Activated naive CD8-positive, alpha-beta T cell treated with anti-CD3 and anti-CD28 coated beads for 36 hours (primary cell): ENCODE measurements at regions not wholly inside any gene's neighbourhood (a gene's known extent, or its start where the extent isn't known, plus 50 kb on each side); places are given as distances from the start of the nearest gene placed in this dataset.

Experiments
- DNase-seq: peaks from one replicate; pipeline ENCODE4 v3.0.0; 2021
- H3K27ac Mint-ChIP-seq: one replicate; pipeline ENCODE4 v1.8.0; 2022; ENCODE audit warnings: mild to moderate bottlenecking, moderate library complexity, mixed read lengths
- H3K27me3 Mint-ChIP-seq: one replicate; pipeline ENCODE4 v1.8.0; 2022; ENCODE audit warnings: mild to moderate bottlenecking, mixed read lengths
- H3K36me3 Mint-ChIP-seq: one replicate; pipeline ENCODE4 v1.8.0; 2021; ENCODE audit warnings: mild to moderate bottlenecking, mixed read lengths
- H3K4me1 Mint-ChIP-seq: one replicate; pipeline ENCODE4 v1.8.0; 2021; ENCODE audit warnings: mixed read lengths
- H3K4me3 Mint-ChIP-seq: one replicate; pipeline ENCODE4 v1.8.0; 2022; ENCODE audit warnings: mild to moderate bottlenecking, moderate library complexity, mixed read lengths
- H3K9me3 Mint-ChIP-seq: one replicate; pipeline ENCODE4 v1.8.0; 2022; ENCODE audit warnings: mixed read lengths

DNA sequence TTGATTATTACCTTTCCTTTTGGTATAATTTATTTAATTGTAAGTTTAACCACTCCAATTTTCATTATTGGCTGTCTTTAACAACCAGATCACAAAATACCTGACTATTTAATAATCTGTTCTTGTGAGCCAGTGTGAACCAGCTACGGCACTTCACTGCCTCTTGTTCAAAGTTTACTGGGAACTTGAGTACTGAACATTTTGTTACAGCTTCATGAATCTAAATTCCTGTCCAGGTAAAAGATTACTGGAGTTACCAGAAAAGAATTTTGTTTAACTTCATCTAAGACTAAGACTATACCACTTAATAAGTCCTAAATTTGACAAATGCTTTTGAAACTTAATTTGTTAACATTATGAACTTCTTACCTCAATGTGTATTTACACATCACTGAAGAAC, 178.3 kb downstream of the FBXO8 start:
- Mint-ChIP-seq H3K27ac (no peak overlapping the region), H3K4me1 (no peaks in the 10 kb centered on the region), H3K27me3 (peaks cover 20% of the 10 kb centered on the region), H3K4me3 (no peak overlapping the region), H3K36me3 (no peaks in the 10 kb centered on the region), H3K9me3 (no peaks in the 10 kb centered on the region)
- DNase-seq: no peak

DNA sequence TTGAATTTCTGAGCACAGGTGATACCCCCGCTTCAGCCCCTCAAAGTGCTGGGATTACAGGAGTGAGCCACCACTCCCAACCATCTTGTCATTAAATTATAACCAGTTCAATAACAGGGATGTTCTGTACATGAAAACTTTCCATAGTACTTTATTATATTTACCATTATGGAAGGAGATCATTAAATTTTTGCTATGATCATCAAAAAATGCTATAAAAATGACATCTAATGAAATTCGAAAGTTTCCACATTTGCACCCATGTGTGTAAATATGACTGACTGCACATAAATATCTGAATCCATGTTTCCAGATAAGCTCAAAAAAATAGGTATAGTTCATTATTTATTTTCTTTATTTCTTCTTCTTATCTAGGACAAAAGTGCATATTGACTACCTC, 182.6 kb downstream of the FBXO8 start:
- Mint-ChIP-seq H3K27me3 (peaks cover 9% of the 10 kb centered on the region), H3K36me3 (no peaks in the 10 kb centered on the region), H3K9me3 (no peaks in the 10 kb centered on the region), H3K27ac (no peak overlapping the region), H3K4me3 (no peak overlapping the region), H3K4me1 (no peaks in the 10 kb centered on the region)
- no peak for DNase-seq

GRCh38 chr4:174099712-174100111, 183.8 kb downstream of the FBXO8 start:
- no peak overlapping the region for H3K27ac Mint-ChIP-seq
- peaks cover 9% of the 10 kb centered on the region for H3K27me3 Mint-ChIP-seq
- H3K36me3 Mint-ChIP-seq: no peaks in the 10 kb centered on the region
- no peak overlapping the region for H3K4me3 Mint-ChIP-seq
- DNase-seq: no peak
- no peaks in the 10 kb centered on the region for H3K4me1 Mint-ChIP-seq
- H3K9me3 Mint-ChIP-seq: no peaks in the 10 kb centered on the region

DNA sequence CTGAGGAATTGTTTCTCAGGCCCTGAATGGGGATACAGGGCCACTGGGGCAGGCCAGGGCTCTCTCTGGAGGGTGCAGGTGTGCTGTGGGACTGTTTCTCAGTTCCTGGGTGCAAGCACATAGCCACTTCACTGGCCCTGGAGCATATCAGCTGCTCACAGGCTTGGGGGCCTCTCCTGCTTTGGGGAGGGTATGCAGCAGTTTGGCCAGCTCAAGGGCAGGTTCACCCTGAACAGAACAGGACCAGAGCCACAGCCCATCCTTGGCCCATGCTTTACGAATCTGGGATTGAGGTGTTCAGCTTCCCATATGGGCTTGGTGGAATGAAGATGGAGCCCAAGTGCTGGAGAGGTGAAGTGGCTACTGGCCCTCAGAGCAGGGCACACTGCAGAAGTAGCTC, 186.5 kb downstream of the FBXO8 start:
- no peak for DNase-seq
- Mint-ChIP-seq H3K27me3 (peaks cover 7% of the 10 kb centered on the region), H3K9me3 (peaks cover 5% of the 10 kb centered on the region), H3K27ac (no peak overlapping the region), H3K4me1 (no peaks in the 10 kb centered on the region), H3K4me3 (no peak overlapping the region), H3K36me3 (no peaks in the 10 kb centered on the region)

DNA sequence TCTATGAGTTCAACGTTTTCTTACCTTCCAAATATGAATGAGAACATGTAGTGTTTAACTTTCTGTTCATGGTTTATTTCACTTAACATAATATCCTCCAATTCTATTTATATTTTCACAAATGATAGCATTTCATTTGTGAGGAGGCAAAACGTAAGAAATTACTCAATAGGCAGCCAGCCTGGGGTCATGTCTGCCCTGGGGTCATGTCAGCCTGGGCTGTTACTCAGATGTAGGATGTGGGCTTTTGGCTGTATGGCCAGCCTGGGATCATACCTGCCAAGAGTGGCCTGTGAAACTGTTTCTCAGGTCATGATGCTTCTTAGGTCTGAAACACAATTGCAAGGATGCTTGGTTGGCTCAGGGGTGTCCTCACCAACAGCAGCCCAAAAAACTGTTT, 187.0 kb downstream of the FBXO8 start:
- Mint-ChIP-seq H3K27ac (no peak overlapping the region), H3K9me3 (peaks cover 5% of the 10 kb centered on the region), H3K36me3 (no peaks in the 10 kb centered on the region), H3K27me3 (peaks cover 9% of the 10 kb centered on the region), H3K4me3 (no peak overlapping the region), H3K4me1 (no peaks in the 10 kb centered on the region)
- no peak for DNase-seq

- H3K27me3 Mint-ChIP-seq: peaks cover 18% of the 10 kb centered on the region
- no peak overlapping the region for H3K27ac Mint-ChIP-seq
- no peaks in the 10 kb centered on the region for H3K36me3 Mint-ChIP-seq
- H3K9me3 Mint-ChIP-seq: peaks cover 5% of the 10 kb centered on the region
- no peaks in the 10 kb centered on the region for H3K4me1 Mint-ChIP-seq
- H3K4me3 Mint-ChIP-seq: no peak overlapping the region
- DNase-seq: no peak
These were observed 192.3 kb downstream of the FBXO8 start for GRCh38 chr4:174091130-174091529.

- Mint-ChIP-seq H3K27ac (no peak overlapping the region), H3K36me3 (no peaks in the 10 kb centered on the region), H3K4me1 (no peaks in the 10 kb centered on the region), H3K9me3 (peaks cover 5% of the 10 kb centered on the region), H3K4me3 (no peak overlapping the region), H3K27me3 (peaks cover 18% of the 10 kb centered on the region)
- DNase-seq: no peak
These were observed 193.8 kb downstream of the FBXO8 start for GRCh38 chr4:174089711-174090110.

DNA sequence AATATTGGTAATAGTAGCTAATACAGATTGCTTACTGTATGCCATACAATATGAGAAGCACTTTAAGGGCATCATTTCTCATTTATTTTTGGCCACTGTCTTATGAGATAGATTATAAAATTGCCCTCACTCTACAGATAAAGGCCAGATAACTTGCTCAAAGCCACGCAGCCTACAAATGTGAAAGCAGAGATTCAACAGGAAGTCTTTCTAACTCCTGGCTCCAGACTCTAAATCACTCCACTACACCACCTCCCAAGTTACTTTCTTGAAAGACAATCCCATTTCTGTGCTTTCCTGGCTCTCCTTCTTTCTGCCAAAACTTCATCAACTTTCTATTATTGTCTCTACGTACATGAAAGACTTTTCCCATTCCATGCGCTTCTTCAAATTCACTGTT, 194.7 kb downstream of the FBXO8 start:
- Mint-ChIP-seq H3K4me3 (no peak overlapping the region), H3K27me3 (peaks cover 15% of the 10 kb centered on the region), H3K9me3 (peaks cover 5% of the 10 kb centered on the region), H3K4me1 (no peaks in the 10 kb centered on the region), H3K36me3 (no peaks in the 10 kb centered on the region), H3K27ac (no peak overlapping the region)
- no peak for DNase-seq

- no peaks in the 10 kb centered on the region for H3K4me1 Mint-ChIP-seq
- H3K27ac Mint-ChIP-seq: no peak overlapping the region
- no peaks in the 10 kb centered on the region for H3K36me3 Mint-ChIP-seq
- peaks cover 12% of the 10 kb centered on the region for H3K27me3 Mint-ChIP-seq
- no peaks in the 10 kb centered on the region for H3K9me3 Mint-ChIP-seq
- H3K4me3 Mint-ChIP-seq: no peak overlapping the region
- DNase-seq: no peak
These were observed 196.4 kb downstream of the FBXO8 start for GRCh38 chr4:174086829-174087799.

GRCh38 chr4:174084981-174085380, 198.5 kb downstream of the FBXO8 start:
- Mint-ChIP-seq H3K27ac (no peak overlapping the region), H3K4me1 (no peaks in the 10 kb centered on the region), H3K36me3 (no peaks in the 10 kb centered on the region), H3K9me3 (no peaks in the 10 kb centered on the region), H3K27me3 (peaks cover 9% of the 10 kb centered on the region), H3K4me3 (no peak overlapping the region)
- DNase-seq: no peak

DNA sequence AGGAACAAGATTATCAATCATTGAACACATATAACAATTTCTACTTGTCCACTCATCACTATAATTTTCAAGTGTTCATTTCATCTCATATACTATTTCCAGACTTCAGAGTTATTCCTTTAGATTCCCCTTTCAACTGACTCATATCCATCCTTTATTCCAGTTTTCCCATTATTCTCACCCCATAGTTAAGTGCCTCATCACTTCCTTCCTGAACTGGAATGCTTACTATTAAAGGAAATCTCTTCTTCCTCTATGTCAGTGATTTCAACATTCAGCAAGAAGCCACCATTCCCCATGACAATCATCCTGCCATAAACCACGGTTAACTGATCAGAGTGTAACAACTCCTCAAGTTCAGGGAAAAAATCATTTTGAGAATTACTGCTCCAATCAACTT, 198.9 kb downstream of the FBXO8 start:
- Mint-ChIP-seq H3K36me3 (no peaks in the 10 kb centered on the region), H3K27me3 (peaks cover 9% of the 10 kb centered on the region), H3K4me1 (no peaks in the 10 kb centered on the region), H3K27ac (no peak overlapping the region), H3K9me3 (no peaks in the 10 kb centered on the region), H3K4me3 (no peak overlapping the region)
- no peak for DNase-seq

DNA sequence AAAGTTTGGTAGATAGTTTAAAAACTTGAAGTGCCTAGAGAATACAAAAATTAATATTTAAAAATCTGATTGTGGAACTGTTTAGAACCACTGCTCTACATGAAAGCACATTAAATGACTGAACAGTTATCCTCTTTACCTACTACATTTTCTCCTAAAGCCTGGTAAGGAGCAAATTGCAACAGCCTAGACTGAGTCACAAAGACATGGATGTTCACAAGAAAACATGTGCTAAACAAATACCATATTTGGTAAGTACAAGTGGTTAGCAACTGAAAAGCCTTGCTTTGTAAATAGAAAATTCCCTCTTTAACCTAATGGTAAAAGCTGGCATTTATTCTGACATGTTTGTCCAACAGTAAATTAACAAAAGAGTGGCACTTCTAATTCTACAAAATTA, 203.1 kb downstream of the FBXO8 start:
- no peaks in the 10 kb centered on the region for H3K4me1 Mint-ChIP-seq
- no peaks in the 10 kb centered on the region for H3K27me3 Mint-ChIP-seq
- DNase-seq: no peak
- no peaks in the 10 kb centered on the region for H3K36me3 Mint-ChIP-seq
- no peaks in the 10 kb centered on the region for H3K9me3 Mint-ChIP-seq
- no peak overlapping the region for H3K4me3 Mint-ChIP-seq
- H3K27ac Mint-ChIP-seq: no peak overlapping the region

GRCh38 chr4:174071595-174071994, 211.9 kb downstream of the FBXO8 start:
- Mint-ChIP-seq H3K36me3 (no peaks in the 10 kb centered on the region), H3K27ac (no peak overlapping the region)

GRCh38 chr4:174069848-174070330, 213.6 kb downstream of the FBXO8 start:
- H3K27ac Mint-ChIP-seq: no peak overlapping the region
- H3K4me1 Mint-ChIP-seq: no peaks in the 10 kb centered on the region
- DNase-seq: no peak
- no peak overlapping the region for H3K4me3 Mint-ChIP-seq
- no peaks in the 10 kb centered on the region for H3K9me3 Mint-ChIP-seq
- H3K36me3 Mint-ChIP-seq: no peaks in the 10 kb centered on the region
- no peaks in the 10 kb centered on the region for H3K27me3 Mint-ChIP-seq

More at GRCh38 chr4:174071595-174071994, 211.9 kb downstream of the FBXO8 start:
- no peaks in the 10 kb centered on the region for H3K9me3 Mint-ChIP-seq
- H3K27me3 Mint-ChIP-seq: no peaks in the 10 kb centered on the region
- no peaks in the 10 kb centered on the region for H3K4me1 Mint-ChIP-seq
- H3K4me3 Mint-ChIP-seq: no peak overlapping the region
- no peak for DNase-seq

DNA sequence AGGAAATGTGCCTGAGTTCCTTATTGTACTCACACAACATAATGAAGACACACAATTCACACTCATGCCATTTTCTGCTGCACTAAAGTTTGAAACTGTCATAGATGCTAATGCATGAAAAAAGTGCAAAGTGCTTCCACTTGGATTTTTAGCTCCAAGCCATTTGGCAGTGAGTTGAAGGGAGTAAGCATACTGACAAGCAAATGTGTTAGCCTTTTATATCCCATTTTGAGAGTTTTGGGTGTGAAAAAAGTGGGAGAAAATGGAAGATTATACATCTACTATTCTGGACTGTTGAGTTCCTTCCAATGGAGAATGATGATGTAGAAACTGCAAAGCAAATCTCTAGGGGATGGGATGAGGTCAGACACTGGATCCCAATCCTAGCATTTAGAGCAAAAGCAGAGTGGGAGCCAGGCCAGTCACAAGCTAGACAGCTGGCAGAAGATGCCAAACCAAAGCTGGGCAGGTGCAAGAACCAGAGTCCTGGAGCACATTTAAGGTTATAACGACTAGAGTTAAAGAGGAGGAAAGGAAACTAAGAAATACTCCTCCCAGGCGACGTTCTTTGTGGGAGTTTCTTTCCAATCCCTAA, 216.8 kb downstream of the FBXO8 start:
- H3K27ac Mint-ChIP-seq: no peak overlapping the region

DNA sequence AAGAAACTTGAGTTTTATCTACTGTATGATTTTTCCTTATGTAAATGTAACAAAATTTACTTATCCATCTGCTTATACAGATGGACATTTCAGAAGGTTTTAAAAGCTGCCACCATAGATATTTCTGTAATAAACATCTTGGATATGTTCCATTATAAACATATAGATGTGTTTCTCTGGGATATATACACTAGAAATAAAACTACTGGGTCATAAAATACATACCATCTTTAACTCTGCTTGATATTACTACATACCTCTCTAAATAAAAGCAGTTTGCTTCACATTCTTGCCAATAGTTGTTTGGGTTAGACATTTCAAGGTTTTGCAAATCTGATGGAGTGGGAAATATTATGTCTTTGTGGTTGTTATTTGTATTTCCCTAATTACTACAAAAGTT, 220.6 kb downstream of the FBXO8 start:
- Mint-ChIP-seq H3K4me1 (no peaks in the 10 kb centered on the region), H3K9me3 (peaks cover 5% of the 10 kb centered on the region), H3K36me3 (no peaks in the 10 kb centered on the region), H3K4me3 (no peak overlapping the region), H3K27ac (no peak overlapping the region), H3K27me3 (peaks cover 3% of the 10 kb centered on the region)
- no peak for DNase-seq

More for the DNA sequence above, 216.8 kb downstream of the FBXO8 start:
- H3K36me3 Mint-ChIP-seq: no peaks in the 10 kb centered on the region
- no peaks in the 10 kb centered on the region for H3K27me3 Mint-ChIP-seq
- no peak for DNase-seq
- no peaks in the 10 kb centered on the region for H3K9me3 Mint-ChIP-seq
- H3K4me3 Mint-ChIP-seq: no peak overlapping the region
- H3K4me1 Mint-ChIP-seq: no peaks in the 10 kb centered on the region
